HepG2 (cell line): ENCODE measurements at regions not wholly inside any gene's neighbourhood (a gene's known extent, or its start where the extent isn't known, plus 50 kb on each side); places are given as distances from the start of the nearest gene placed in this dataset.

Experiments used
- ATAC-seq: fragments of 200-7000 bp; cut with Tn5 transposase; 3 replicates; pipeline ENCODE4 v1.9.1; 2020; ENCODE audit warnings: mild to moderate bottlenecking, moderate library complexity
- BruUV-seq: library from RNA; stranded (reverse); fragments of 400-500 nt; replicated peaks from 2 replicates; lab custom pipeline; 2021; lab: Mats Ljungman, UMichigan
- CTCF ChIA-PET: fragments of 300-600 bp; formaldehyde crosslinking; extraction: SDS; loops from one replicate; lab custom pipeline; 2021; ENCODE audit warnings: low total read pairs, inconsistent platforms, low intra/inter-chr PET ratio; lab: Yijun Ruan, JAX
- POLR2A ChIA-PET: fragments of 350-600 bp; sonication (Branson Sonifier 250); formaldehyde crosslinking; loops from one replicate; lab custom pipeline; 2020; ENCODE audit warnings: antibody characterized with exemption, inconsistent platforms; lab: Yijun Ruan, JAX
- DNase-seq: peaks from one replicate; pipeline ENCODE4 v3.0.0-alpha.2; 2015; ENCODE audit warnings: low spot score
- FAIRE-seq: peaks from 3 replicates; lab custom pipeline; 2011; peaks lifted over from hg19 to GRCh38; lab: Jason Lieb, UNC
- H2AFZ ChIP-seq: one replicate; pipeline ENCODE4 v1.6.1; 2011; ENCODE audit warnings: low read length, inconsistent platforms
- H3K27ac ChIP-seq: fragments of 300-600 bp; 3 replicates; pipeline ENCODE4 v1.8.0; 2011; ENCODE audit warnings: mixed run types, mild to moderate bottlenecking, mixed read lengths, low read length, inconsistent platforms; ENCODE audit not compliant: insufficient read depth; ENCODE audit errors: extremely low read length
- H3K27me3 ChIP-seq, 2 experiments: fragments of 200-600 bp in 1 of 2; 2 replicates in 1 of 2; 3 replicates in 1 of 2; pipeline versions ENCODE4 v1.6.0 to v1.8.0; 2011; ENCODE audit warnings: low read length in 2 of 2, mild to moderate bottlenecking in 2 of 2, moderate library complexity in 2 of 2, inconsistent platforms in 1 of 2; ENCODE audit not compliant: insufficient read depth in 2 of 2, control insufficient read depth in 1 of 2
- H3K36me3 ChIP-seq, 2 experiments: fragments of 200-600 bp in 1 of 2; replicated peaks in 1 of 2; 2 replicates in 1 of 2; 3 replicates in 1 of 2; pipeline versions ENCODE4 v1.5.1 to v1.8.0; 2011; ENCODE audit warnings: low read length in 2 of 2, inconsistent platforms in 1 of 2; ENCODE audit not compliant: insufficient read depth in 2 of 2, control insufficient read depth in 1 of 2
- H3K4me1 ChIP-seq: 2 replicates; pipeline ENCODE4 v1.5.1; 2012; ENCODE audit warnings: low read length, inconsistent platforms; ENCODE audit not compliant: insufficient read depth
- H3K4me2 ChIP-seq: 2 replicates; pipeline ENCODE4 v1.6.0; 2011; ENCODE audit warnings: low read depth, low read length, inconsistent platforms
- H3K4me3 ChIP-seq, 3 experiments: fragments of 200-600 bp in 1 of 3; sonication (generic), shearing (Covaris generic) in 1 of 3; replicated peaks in 1 of 3; 2 replicates each; pipeline ENCODE4 v1.5.1; 2011 to 2016; ENCODE audit warnings: low read length in 3 of 3, inconsistent platforms in 2 of 3, low read depth in 2 of 3, mild to moderate bottlenecking in 2 of 3, control low read depth in 1 of 3, mixed read lengths in 1 of 3; ENCODE audit not compliant: insufficient read depth in 1 of 3
- H3K79me2 ChIP-seq: one replicate; pipeline ENCODE4 v1.6.1; 2011; ENCODE audit warnings: low read length, inconsistent platforms; ENCODE audit not compliant: insufficient read depth
- H3K9ac ChIP-seq: 2 replicates; pipeline ENCODE4 v1.6.0; 2011; ENCODE audit warnings: mild to moderate bottlenecking, low read depth, low read length, inconsistent platforms; ENCODE audit not compliant: insufficient read depth
- H3K9me3 ChIP-seq: 2 replicates; pipeline ENCODE4 v1.5.1; 2012; ENCODE audit warnings: mild to moderate bottlenecking, low read length
- H4K20me1 ChIP-seq: 2 replicates; pipeline ENCODE4 v1.6.0; 2011; ENCODE audit warnings: inconsistent platforms, mild to moderate bottlenecking, low read length, moderate library complexity; ENCODE audit not compliant: insufficient read depth
- FOXA1 ChIP-seq, 2 experiments: fragments of 450-650 bp in 1 of 2; sonication (generic) in 1 of 2; formaldehyde crosslinking in 1 of 2; IDR thresholded peaks; 2 replicates each; pipeline versions ENCODE4 v1.4.0 to v1.6.1; 2016 to 2020; ENCODE audit warnings: missing genetic modification reagents in 1 of 2
- FOXP1 ChIP-seq, 2 experiments: fragments of 450-650 bp in 1 of 2; IDR thresholded peaks; 2 replicates each; pipeline ENCODE4 v1.6.1; 2017 to 2018; ENCODE audit warnings: antibody characterized with exemption in 1 of 2
- HNRNPLL ChIP-seq: fragments of 200-400 bp; formaldehyde crosslinking; IDR thresholded peaks from 2 replicates; pipeline ENCODE4 v1.6.1; 2017; ENCODE audit warnings: mild to moderate bottlenecking, low read depth, low read length; ENCODE audit not compliant: poor library complexity, severe bottlenecking
- KAT2B ChIP-seq: fragments of 150-350 bp; IDR thresholded peaks from 2 replicates; pipeline ENCODE4 v1.6.1; 2014; ENCODE audit warnings: low read depth, low read length, borderline replicate concordance
- KDM5B ChIP-seq: sonication (generic); formaldehyde crosslinking; IDR thresholded peaks from 2 replicates; pipeline ENCODE4 v1.4.0; 2020; ENCODE audit warnings: missing genetic modification reagents, mild to moderate bottlenecking, borderline replicate concordance
- NONO ChIP-seq, 2 experiments: fragments of 450-650 bp in 1 of 2; sonication (generic) in 1 of 2; formaldehyde crosslinking in 1 of 2; IDR thresholded peaks in 1 of 2; conservative IDR thresholded peaks in 1 of 2; 2 replicates each; pipeline versions ENCODE4 v1.6.1 to v1.8.0; 2017 to 2022; ENCODE audit warnings: mild to moderate bottlenecking in 1 of 2, missing genetic modification reagents in 1 of 2, moderate library complexity in 1 of 2
- RBFOX2 ChIP-seq: fragments of 200-400 bp; formaldehyde crosslinking; IDR thresholded peaks from 2 replicates; pipeline ENCODE4 v1.6.1; 2017; ENCODE audit warnings: low read depth, mild to moderate bottlenecking, low read length
- ZNF572 ChIP-seq: sonication (generic); formaldehyde crosslinking; IDR thresholded peaks from 2 replicates; pipeline ENCODE4 v1.5.1; 2020; ENCODE audit warnings: mild to moderate bottlenecking, missing genetic modification reagents
- ZNF614 ChIP-seq: IDR thresholded peaks from 2 replicates; pipeline ENCODE4 v1.6.1; 2018; ENCODE audit warnings: missing biosample characterization, missing genetic modification reagents, inconsistent platforms, borderline replicate concordance
- ZNF737 ChIP-seq: sonication (generic); formaldehyde crosslinking; IDR thresholded peaks from 2 replicates; pipeline ENCODE4 v1.5.0; 2020; ENCODE audit warnings: missing genetic modification reagents, mild to moderate bottlenecking, borderline replicate concordance
- ZNF816 ChIP-seq: sonication (generic); formaldehyde crosslinking; IDR thresholded peaks from 2 replicates; pipeline ENCODE4 v1.8.0; 2022; ENCODE audit warnings: missing genetic modification reagents, mild to moderate bottlenecking, borderline replicate concordance
- WGBS: methylation state at CpG from one replicate; pipeline ENCODE4 v1.1.6; 2017; ENCODE audit warnings: low lambda C conversion rate; 5-methylcytosine and 5-hydroxymethylcytosine counted together
- in situ Hi-C: cut with HindIII; loops from 2 replicates; pipeline ENCODE4 v1.10.0; 2017; ENCODE audit warnings: low pct_unique_long_range_greater_than_20kb; ENCODE audit not compliant: extremely low pct_ligation_motif_present
- intact Hi-C: fragments of 100-400 bp; cut with micrococcal nuclease; formaldehyde crosslinking; loops from one replicate; pipeline ENCODE4 v1.10.0; 2022; ENCODE audit not compliant: unreplicated experiment
- TF ChIP-seq, protein P1 (sequence below): IDR thresholded peaks from 2 replicates; pipeline ENCODE4 v1.6.1; 2018; ENCODE audit warnings: missing genetic modification reagents
- TF ChIP-seq, protein P2 (sequence below): sonication (generic); formaldehyde crosslinking; IDR thresholded peaks from 2 replicates; pipeline ENCODE4 v1.8.0; 2023; ENCODE audit warnings: mild to moderate bottlenecking, missing genetic modification reagents
- TF ChIP-seq, protein P3 (sequence below): sonication (generic); formaldehyde crosslinking; IDR thresholded peaks from 2 replicates; pipeline ENCODE4 v1.4.0; 2020; ENCODE audit warnings: mild to moderate bottlenecking, missing genetic modification reagents
- TF ChIP-seq, protein P4 (sequence below), 2 experiments: fragments of 450-650 bp in 1 of 2; sonication (generic) in 1 of 2; formaldehyde crosslinking; IDR thresholded peaks; 2 replicates each; pipeline versions ENCODE4 v1.5.0 to v1.8.0; 2020 to 2022; ENCODE audit warnings: mild to moderate bottlenecking in 1 of 2, missing genetic modification reagents in 1 of 2
- TF ChIP-seq, protein P5 (sequence below): IDR thresholded peaks from 2 replicates; pipeline ENCODE4 v1.6.1; 2012; ENCODE audit warnings: inconsistent platforms

DNA sequence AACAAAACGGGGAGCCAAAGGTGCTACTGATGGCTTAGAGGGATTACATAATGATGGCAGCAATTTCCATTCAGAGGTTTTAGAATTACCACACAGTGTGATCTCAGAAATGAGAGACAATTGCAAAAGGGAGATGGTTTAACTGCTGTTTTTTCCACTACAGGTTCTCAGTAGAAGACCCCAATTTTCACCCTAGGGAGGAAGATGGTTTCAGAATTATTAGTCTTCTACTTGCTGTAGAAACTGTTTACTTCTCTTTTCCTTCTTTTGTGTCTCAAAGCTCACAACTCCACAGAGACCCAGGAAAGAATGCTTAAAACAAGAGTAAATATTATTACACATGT is 226.5 kb downstream of the INHBA start:
- CTCF ChIA-PET, result no interaction called here
- in situ Hi-C loops, result no loop called here
- Histone ChIP-seq H4K20me1 (no peaks in the 10 kb centered on the region), H3K4me3 (no peak overlapping the region), H3K4me2 (no peak overlapping the region), H3K36me3 (no peaks in the 10 kb centered on the region), H3K27ac (no peak overlapping the region), H2AFZ (no peak overlapping the region), H3K79me2 (no peaks in the 10 kb centered on the region), H3K27me3 (no peaks in the 10 kb centered on the region), H3K9ac (no peak overlapping the region), H3K4me1 (no peaks in the 10 kb centered on the region), H3K9me3 (peaks cover 15% of the 10 kb centered on the region)
- TF ChIP-seq HNRNPLL (no peak), NONO (IDR thresholded peaks at IDR 0.05) (no peak), NONO (CRISPR knock-in tag; conservative IDR thresholded peaks at IDR 0.05) (no peak), ZNF614 (CRISPR knock-in tag) (no peak), ZNF737 (CRISPR knock-in tag) (no peak), FOXP1 (IDR thresholded peaks at IDR 0.05) (no peak), FOXP1 (CRISPR knock-in tag; IDR thresholded peaks at IDR 0.05) (no peak), ZNF816 (no peak), KAT2B (no peak), ZNF572 (CRISPR knock-in tag) (no peak), RBFOX2 (no peak), KDM5B (CRISPR knock-in tag) (no peak), FOXA1 (IDR thresholded peaks at IDR 0.05) (no peak), FOXA1 (CRISPR knock-in tag; IDR thresholded peaks at IDR 0.05) (no peak)
- TF ChIP-seq, protein P1, sequence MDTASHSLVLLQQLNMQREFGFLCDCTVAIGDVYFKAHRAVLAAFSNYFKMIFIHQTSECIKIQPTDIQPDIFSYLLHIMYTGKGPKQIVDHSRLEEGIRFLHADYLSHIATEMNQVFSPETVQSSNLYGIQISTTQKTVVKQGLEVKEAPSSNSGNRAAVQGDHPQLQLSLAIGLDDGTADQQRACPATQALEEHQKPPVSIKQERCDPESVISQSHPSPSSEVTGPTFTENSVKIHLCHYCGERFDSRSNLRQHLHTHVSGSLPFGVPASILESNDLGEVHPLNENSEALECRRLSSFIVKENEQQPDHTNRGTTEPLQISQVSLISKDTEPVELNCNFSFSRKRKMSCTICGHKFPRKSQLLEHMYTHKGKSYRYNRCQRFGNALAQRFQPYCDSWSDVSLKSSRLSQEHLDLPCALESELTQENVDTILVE (CRISPR knock-in tag), result no peak
- TF ChIP-seq, protein P2, sequence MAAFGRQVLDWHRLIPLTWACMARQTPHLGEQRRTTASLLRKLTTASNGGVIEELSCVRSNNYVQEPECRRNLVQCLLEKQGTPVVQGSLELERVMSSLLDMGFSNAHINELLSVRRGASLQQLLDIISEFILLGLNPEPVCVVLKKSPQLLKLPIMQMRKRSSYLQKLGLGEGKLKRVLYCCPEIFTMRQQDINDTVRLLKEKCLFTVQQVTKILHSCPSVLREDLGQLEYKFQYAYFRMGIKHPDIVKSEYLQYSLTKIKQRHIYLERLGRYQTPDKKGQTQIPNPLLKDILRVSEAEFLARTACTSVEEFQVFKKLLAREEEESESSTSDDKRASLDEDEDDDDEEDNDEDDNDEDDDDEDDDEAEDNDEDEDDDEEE (CRISPR knock-in tag), result no peak
- TF ChIP-seq, protein P3, sequence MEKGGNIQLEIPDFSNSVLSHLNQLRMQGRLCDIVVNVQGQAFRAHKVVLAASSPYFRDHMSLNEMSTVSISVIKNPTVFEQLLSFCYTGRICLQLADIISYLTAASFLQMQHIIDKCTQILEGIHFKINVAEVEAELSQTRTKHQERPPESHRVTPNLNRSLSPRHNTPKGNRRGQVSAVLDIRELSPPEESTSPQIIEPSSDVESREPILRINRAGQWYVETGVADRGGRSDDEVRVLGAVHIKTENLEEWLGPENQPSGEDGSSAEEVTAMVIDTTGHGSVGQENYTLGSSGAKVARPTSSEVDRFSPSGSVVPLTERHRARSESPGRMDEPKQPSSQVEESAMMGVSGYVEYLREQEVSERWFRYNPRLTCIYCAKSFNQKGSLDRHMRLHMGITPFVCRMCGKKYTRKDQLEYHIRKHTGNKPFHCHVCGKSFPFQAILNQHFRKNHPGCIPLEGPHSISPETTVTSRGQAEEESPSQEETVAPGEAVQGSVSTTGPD (CRISPR knock-in tag), result no peak
- TF ChIP-seq, protein P4, sequence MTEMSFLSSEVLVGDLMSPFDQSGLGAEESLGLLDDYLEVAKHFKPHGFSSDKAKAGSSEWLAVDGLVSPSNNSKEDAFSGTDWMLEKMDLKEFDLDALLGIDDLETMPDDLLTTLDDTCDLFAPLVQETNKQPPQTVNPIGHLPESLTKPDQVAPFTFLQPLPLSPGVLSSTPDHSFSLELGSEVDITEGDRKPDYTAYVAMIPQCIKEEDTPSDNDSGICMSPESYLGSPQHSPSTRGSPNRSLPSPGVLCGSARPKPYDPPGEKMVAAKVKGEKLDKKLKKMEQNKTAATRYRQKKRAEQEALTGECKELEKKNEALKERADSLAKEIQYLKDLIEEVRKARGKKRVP (CRISPR knock-in tag; IDR thresholded peaks at IDR 0.05), result no peak
- TF ChIP-seq, protein P5, sequence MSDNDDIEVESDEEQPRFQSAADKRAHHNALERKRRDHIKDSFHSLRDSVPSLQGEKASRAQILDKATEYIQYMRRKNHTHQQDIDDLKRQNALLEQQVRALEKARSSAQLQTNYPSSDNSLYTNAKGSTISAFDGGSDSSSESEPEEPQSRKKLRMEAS, result no peak
- BruUV-seq, result no TSS peak
- FAIRE-seq (no peak), DNase-seq (no peak), ATAC-seq (no peak)
- WGBS, result 0% methylated on average over 1 of the region's 1 CpG
- intact Hi-C loops, result no loop called here
- POLR2A ChIA-PET, result no interaction called here
